ENCODE measurements at regions not wholly inside any gene's neighbourhood (a gene's known extent, or its start where the extent isn't known, plus 50 kb on each side); places are given as distances from the start of the nearest gene placed in this dataset.
"Not testable (repeated sequence)": the region's sequence is repeated elsewhere in the genome, so short reads cannot be mapped to it uniquely, and the experiment has no call there.

GRCh38 chr4:20078644-20079043 lies 173.1 kb upstream of the SLIT2 start:
- no peaks in the 10 kb centered on the region for H3K4me1 Mint-ChIP-seq (ENCODE audit: unreplicated experiment)
- no peaks in the 10 kb centered on the region for H3K36me3 Mint-ChIP-seq (ENCODE audit: low read depth, unreplicated experiment)
- DNase-seq (ENCODE audit: low spot score): no peak
- no peak overlapping the region for H3K27ac Mint-ChIP-seq (ENCODE audit: unreplicated experiment)
- TF ChIP-seq, protein P1, sequence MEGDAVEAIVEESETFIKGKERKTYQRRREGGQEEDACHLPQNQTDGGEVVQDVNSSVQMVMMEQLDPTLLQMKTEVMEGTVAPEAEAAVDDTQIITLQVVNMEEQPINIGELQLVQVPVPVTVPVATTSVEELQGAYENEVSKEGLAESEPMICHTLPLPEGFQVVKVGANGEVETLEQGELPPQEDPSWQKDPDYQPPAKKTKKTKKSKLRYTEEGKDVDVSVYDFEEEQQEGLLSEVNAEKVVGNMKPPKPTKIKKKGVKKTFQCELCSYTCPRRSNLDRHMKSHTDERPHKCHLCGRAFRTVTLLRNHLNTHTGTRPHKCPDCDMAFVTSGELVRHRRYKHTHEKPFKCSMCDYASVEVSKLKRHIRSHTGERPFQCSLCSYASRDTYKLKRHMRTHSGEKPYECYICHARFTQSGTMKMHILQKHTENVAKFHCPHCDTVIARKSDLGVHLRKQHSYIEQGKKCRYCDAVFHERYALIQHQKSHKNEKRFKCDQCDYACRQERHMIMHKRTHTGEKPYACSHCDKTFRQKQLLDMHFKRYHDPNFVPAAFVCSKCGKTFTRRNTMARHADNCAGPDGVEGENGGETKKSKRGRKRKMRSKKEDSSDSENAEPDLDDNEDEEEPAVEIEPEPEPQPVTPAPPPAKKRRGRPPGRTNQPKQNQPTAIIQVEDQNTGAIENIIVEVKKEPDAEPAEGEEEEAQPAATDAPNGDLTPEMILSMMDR (IDR thresholded peaks at IDR 0.05; ENCODE audit: unreplicated experiment): no peak
- no peak overlapping the region for H3K4me3 Mint-ChIP-seq (ENCODE audit: unreplicated experiment)
- H3K27me3 Mint-ChIP-seq (ENCODE audit: unreplicated experiment): peaks cover 2% of the 10 kb centered on the region
- no peaks in the 10 kb centered on the region for H3K9me3 Mint-ChIP-seq (ENCODE audit: unreplicated experiment)

- no peaks in the 10 kb centered on the region for H3K9me3 Mint-ChIP-seq (ENCODE audit: unreplicated experiment)
- peaks cover 2% of the 10 kb centered on the region for H3K27me3 Mint-ChIP-seq (ENCODE audit: unreplicated experiment)
- H3K4me3 Mint-ChIP-seq (ENCODE audit: unreplicated experiment): no peak overlapping the region
- TF ChIP-seq, protein P1 (IDR thresholded peaks at IDR 0.05; ENCODE audit: unreplicated experiment): no peak
- DNase-seq (ENCODE audit: low spot score): no peak
- H3K36me3 Mint-ChIP-seq (ENCODE audit: low read depth, unreplicated experiment): no peaks in the 10 kb centered on the region
- H3K4me1 Mint-ChIP-seq (ENCODE audit: unreplicated experiment): no peaks in the 10 kb centered on the region
- no peak overlapping the region for H3K27ac Mint-ChIP-seq (ENCODE audit: unreplicated experiment)
Measured at GRCh38 chr4:20075248-20075871, 176.3 kb upstream of the SLIT2 start.

DNA sequence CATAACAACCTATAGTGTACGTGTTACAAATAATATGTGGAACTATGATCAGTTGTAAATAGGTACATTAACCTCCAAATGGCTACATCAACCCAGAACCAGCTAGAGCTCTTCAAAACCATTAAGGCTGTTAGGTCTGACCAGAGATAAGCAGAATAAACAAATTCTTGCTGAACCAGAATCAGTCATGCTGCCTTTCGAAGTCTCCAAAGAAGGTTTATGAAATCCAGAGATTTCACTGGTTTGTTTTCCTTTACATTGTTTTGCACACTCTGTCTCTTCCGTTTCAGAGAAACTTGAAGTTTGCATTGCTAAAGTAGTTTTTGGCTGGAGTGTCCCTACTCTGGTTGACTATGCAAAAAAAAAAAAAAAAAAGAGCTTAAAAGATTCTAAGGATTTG lies 177.3 kb upstream of the SLIT2 start:
- TF ChIP-seq, protein P1 (IDR thresholded peaks at IDR 0.05; ENCODE audit: unreplicated experiment): no peak
- H3K4me3 Mint-ChIP-seq (ENCODE audit: unreplicated experiment): no peak overlapping the region
- no peak overlapping the region for H3K27ac Mint-ChIP-seq (ENCODE audit: unreplicated experiment)
- H3K36me3 Mint-ChIP-seq (ENCODE audit: low read depth, unreplicated experiment): no peaks in the 10 kb centered on the region
- H3K9me3 Mint-ChIP-seq (ENCODE audit: unreplicated experiment): no peaks in the 10 kb centered on the region
- no peaks in the 10 kb centered on the region for H3K4me1 Mint-ChIP-seq (ENCODE audit: unreplicated experiment)
- no peak for DNase-seq (ENCODE audit: low spot score)
- H3K27me3 Mint-ChIP-seq (ENCODE audit: unreplicated experiment): peaks cover 2% of the 10 kb centered on the region

DNA sequence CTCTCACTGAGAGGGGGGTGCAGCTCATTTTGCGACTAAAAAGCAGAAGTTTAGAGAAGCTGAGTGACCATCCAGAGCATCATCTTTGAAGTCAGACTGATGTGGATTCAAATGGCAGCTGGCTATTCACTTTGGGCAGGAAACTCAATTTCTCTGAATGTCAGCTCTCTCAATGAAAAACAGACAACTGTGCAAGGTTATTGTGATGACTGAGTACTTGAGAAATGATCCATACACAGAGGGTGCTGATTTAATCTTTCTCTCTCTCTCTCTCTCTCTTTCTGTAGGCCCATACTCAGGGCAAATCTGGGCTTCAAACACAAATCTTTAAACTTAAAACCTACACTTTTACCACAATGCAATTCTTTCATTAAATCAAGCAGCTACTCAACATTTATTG lies 185.8 kb upstream of the SLIT2 start:
- TF ChIP-seq, protein P1 (IDR thresholded peaks at IDR 0.05; ENCODE audit: unreplicated experiment): no peak
- Mint-ChIP-seq H3K9me3 (ENCODE audit: unreplicated experiment) (no peaks in the 10 kb centered on the region), H3K27me3 (ENCODE audit: unreplicated experiment) (peaks cover 2% of the 10 kb centered on the region), H3K27ac (ENCODE audit: unreplicated experiment) (no peak overlapping the region), H3K36me3 (ENCODE audit: low read depth, unreplicated experiment) (no peaks in the 10 kb centered on the region), H3K4me3 (ENCODE audit: unreplicated experiment) (no peak overlapping the region), H3K4me1 (ENCODE audit: unreplicated experiment) (no peaks in the 10 kb centered on the region)
- DNase-seq (ENCODE audit: low spot score): no peak

- H3K4me1 Mint-ChIP-seq (ENCODE audit: unreplicated experiment); DNase-seq (ENCODE audit: low spot score); H3K27me3 Mint-ChIP-seq (ENCODE audit: unreplicated experiment); H3K36me3 Mint-ChIP-seq (ENCODE audit: low read depth, unreplicated experiment); H3K4me3 Mint-ChIP-seq (ENCODE audit: unreplicated experiment); H3K9me3 Mint-ChIP-seq (ENCODE audit: unreplicated experiment); H3K27ac Mint-ChIP-seq (ENCODE audit: unreplicated experiment): not testable (repeated sequence)
Measured at GRCh38 chr4:20062857-20063256, 188.8 kb upstream of the SLIT2 start.

Measured in endothelial cell (in vitro differentiated cells).